H1 (cell line): ENCODE measurements at regions not wholly inside any gene's neighbourhood (a gene's known extent, or its start where the extent isn't known, plus 50 kb on each side); places are given as distances from the start of the nearest gene placed in this dataset.

Experiments
- CTCF ChIA-PET: fragments of 300-600 bp; sonication (Branson Sonifier 250); formaldehyde crosslinking; loops from one replicate; lab custom pipeline; 2021; ENCODE audit not compliant: partially characterized antibody; lab: Charles Lee
- POLR2A ChIA-PET: fragments of 300-600 bp; sonication (Branson Sonifier 250); formaldehyde crosslinking; loops from one replicate; lab custom pipeline; 2021; ENCODE audit warnings: inconsistent platforms; ENCODE audit not compliant: partially characterized antibody; lab: Charles Lee
- DNase-seq, 2 experiments: peaks; one replicate each; pipeline versions ENCODE4 v3.0.0 to v3.0.0-alpha.2; 2010 to 2022; ENCODE audit warnings: low spot score in 2 of 2, low read depth in 1 of 2, mixed read lengths in 1 of 2
- FAIRE-seq: peaks from 2 replicates; lab custom pipeline; 2011; peaks lifted over from hg19 to GRCh38; lab: Jason Lieb, UNC
- H2AFZ ChIP-seq: 2 replicates; pipeline ENCODE4 v1.8.1; 2012; ENCODE audit warnings: low read length, inconsistent platforms
- H2AK5ac ChIP-seq: 2 replicates; pipeline ENCODE4 v1.6.1; 2013; ENCODE audit warnings: low read depth, low read length
- H2BK120ac ChIP-seq: replicated peaks from 2 replicates; pipeline ENCODE3; 2013; ENCODE audit warnings: low read depth, low read length, inconsistent platforms
- H2BK12ac ChIP-seq: 2 replicates; pipeline ENCODE4 v1.6.1; 2013; ENCODE audit warnings: low read depth, low read length
- H2BK15ac ChIP-seq: 2 replicates; pipeline ENCODE4 v1.6.1; 2013; ENCODE audit warnings: low read length
- H2BK20ac ChIP-seq: 2 replicates; pipeline ENCODE4 v1.6.1; 2013; ENCODE audit warnings: low read length
- H2BK5ac ChIP-seq: 2 replicates; pipeline ENCODE4 v1.6.1; 2013; ENCODE audit warnings: low read depth, low read length
- H3K14ac ChIP-seq: 2 replicates; pipeline ENCODE4 v1.6.1; 2013; ENCODE audit warnings: inconsistent platforms; ENCODE audit not compliant: insufficient read length
- H3K18ac ChIP-seq: 2 replicates; pipeline ENCODE4 v1.6.1; 2013; ENCODE audit warnings: low read length; ENCODE audit errors: extremely low read depth
- H3K23ac ChIP-seq: 2 replicates; pipeline ENCODE4 v1.6.1; 2013; ENCODE audit warnings: inconsistent platforms; ENCODE audit not compliant: insufficient read length
- H3K23me2 ChIP-seq: 2 replicates; pipeline ENCODE4 v1.6.1; 2013; ENCODE audit warnings: low read depth, low read length
- H3K27ac ChIP-seq: 2 replicates; pipeline ENCODE4 v1.6.1; 2011; ENCODE audit warnings: low read depth, low read length, inconsistent platforms
- H3K27me3 ChIP-seq, 4 experiments: replicated peaks in 1 of 4; 1 replicate in 1 of 4; 2 replicates in 3 of 4; pipeline versions ENCODE4 v1.6.1 to v1.8.1; 2011 to 2013; ENCODE audit warnings: low read length in 3 of 4, mild to moderate bottlenecking in 3 of 4, inconsistent platforms in 2 of 4, mixed read lengths in 2 of 4, moderate library complexity in 1 of 4; ENCODE audit not compliant: control insufficient read depth in 3 of 4, insufficient read depth in 3 of 4; ENCODE audit errors: extremely low read depth in 1 of 4
- H3K36me3 ChIP-seq, 4 experiments: 2 replicates each; pipeline versions ENCODE4 v1.6.1 to v1.8.1; 2011 to 2013; ENCODE audit warnings: mild to moderate bottlenecking in 4 of 4, low read length in 3 of 4, moderate library complexity in 2 of 4, control low read depth in 1 of 4, inconsistent platforms in 1 of 4; ENCODE audit not compliant: insufficient read depth in 4 of 4, control insufficient read depth in 2 of 4
- H3K4ac ChIP-seq: replicated peaks from 2 replicates; pipeline ENCODE3; 2013; ENCODE audit warnings: low read length, low read depth, mixed read lengths, inconsistent platforms; ENCODE audit not compliant: insufficient read length
- H3K4me1 ChIP-seq, 4 experiments: replicated peaks in 1 of 4; 1 replicate in 1 of 4; 2 replicates in 3 of 4; pipeline versions ENCODE4 v1.6.1 to v1.8.1; 2011 to 2013; ENCODE audit warnings: low read length in 3 of 4, inconsistent platforms in 2 of 4, mixed read lengths in 1 of 4; ENCODE audit not compliant: insufficient read depth in 4 of 4, control insufficient read depth in 3 of 4
- H3K4me2 ChIP-seq, 2 experiments: 2 replicates each; pipeline versions ENCODE4 v1.6.1 to v1.8.1; 2011 to 2013; ENCODE audit warnings: low read depth in 2 of 2, low read length in 2 of 2, control low read depth in 1 of 2, inconsistent platforms in 1 of 2, mild to moderate bottlenecking in 1 of 2; ENCODE audit not compliant: insufficient read depth in 1 of 2
- H3K4me3 ChIP-seq, 4 experiments: fragments of 200-600, 300-600 bp in 1 of 4; sonication (generic), shearing (Covaris generic), sonication (Bioruptor Twin) in 1 of 4; 2 replicates each; pipeline versions ENCODE4 v1.5.1 to v1.8.1; 2011 to 2016; ENCODE audit warnings: low read length in 4 of 4, low read depth in 3 of 4, control low read depth in 2 of 4, inconsistent platforms in 2 of 4, mild to moderate bottlenecking in 2 of 4, mixed read lengths in 1 of 4, moderate library complexity in 1 of 4; ENCODE audit not compliant: insufficient read depth in 2 of 4; ENCODE audit errors: extremely low read depth in 1 of 4
- H3K56ac ChIP-seq: replicated peaks from 2 replicates; pipeline ENCODE3; 2013; ENCODE audit warnings: low read depth, mild to moderate bottlenecking, mixed read lengths, low read length, inconsistent platforms; ENCODE audit not compliant: insufficient read length
- H3K79me1 ChIP-seq: 2 replicates; pipeline ENCODE4 v1.6.1; 2013; ENCODE audit warnings: low read depth, low read length, control low read depth
- H3K79me2 ChIP-seq, 2 experiments: 2 replicates each; pipeline versions ENCODE4 v1.6.1 to v1.8.1; 2012 to 2013; ENCODE audit warnings: low read length in 2 of 2, mild to moderate bottlenecking in 2 of 2, inconsistent platforms in 1 of 2; ENCODE audit not compliant: insufficient read depth in 2 of 2, control insufficient read depth in 1 of 2
- H3K9ac ChIP-seq, 4 experiments: replicated peaks in 1 of 4; 1 replicate in 1 of 4; 2 replicates in 3 of 4; pipeline versions ENCODE4 v1.6.1 to v1.8.1; 2011 to 2013; ENCODE audit warnings: low read depth in 3 of 4, low read length in 3 of 4, control low read depth in 2 of 4, mild to moderate bottlenecking in 2 of 4, moderate library complexity in 2 of 4, inconsistent platforms in 1 of 4; ENCODE audit errors: extremely low read depth in 1 of 4
- H3K9me3 ChIP-seq, 2 experiments: 2 replicates each; pipeline versions ENCODE4 v1.6.1 to v1.8.1; 2012 to 2013; ENCODE audit warnings: mild to moderate bottlenecking in 2 of 2, moderate library complexity in 2 of 2, control low read depth in 1 of 2, inconsistent platforms in 1 of 2, low read depth in 1 of 2, low read length in 1 of 2, mixed read lengths in 1 of 2; ENCODE audit not compliant: insufficient read depth in 2 of 2
- H4K20me1 ChIP-seq, 2 experiments: replicated peaks in 1 of 2; 2 replicates each; pipeline versions ENCODE3 to v1.8.1; 2011 to 2013; ENCODE audit warnings: inconsistent platforms in 2 of 2, low read length in 2 of 2, mild to moderate bottlenecking in 1 of 2; ENCODE audit not compliant: insufficient read depth in 2 of 2, control insufficient read depth in 1 of 2
- H4K5ac ChIP-seq: 2 replicates; pipeline ENCODE4 v1.6.1; 2013; ENCODE audit warnings: low read length, low read depth, mixed read lengths, inconsistent platforms; ENCODE audit not compliant: insufficient read length
- H4K8ac ChIP-seq: 2 replicates; pipeline ENCODE4 v1.8.0; 2013; ENCODE audit warnings: mild to moderate bottlenecking, moderate library complexity, low read length, inconsistent platforms; ENCODE audit not compliant: insufficient read depth; ENCODE audit errors: extremely low read depth
- H4K91ac ChIP-seq: replicated peaks from 2 replicates; pipeline ENCODE3; 2013; ENCODE audit warnings: low read length, mixed read lengths, inconsistent platforms; ENCODE audit not compliant: insufficient read length
- ASH2L ChIP-seq: fragments of 200-600, 300-600 bp; sonication (generic); IDR thresholded peaks from one replicate; pipeline ENCODE4 v1.7.1; 2017; ENCODE audit warnings: low read length
- BCL11A ChIP-seq, 2 experiments: IDR thresholded peaks; one replicate each; pipeline ENCODE4 v1.6.1; 2011; ENCODE audit warnings: low read depth in 2 of 2, low read length in 2 of 2, mild to moderate bottlenecking in 2 of 2
- EGR1 ChIP-seq: IDR thresholded peaks from 2 replicates; pipeline ENCODE4 v1.6.1; 2011; ENCODE audit warnings: low read depth, low read length, borderline replicate concordance
- EZH2 ChIP-seq: fragments of 200-600 bp; sonication (generic); IDR thresholded peaks from 2 replicates; pipeline ENCODE4 v1.7.1; 2012; ENCODE audit warnings: low read depth, mild to moderate bottlenecking, moderate library complexity, low read length, inconsistent platforms; ENCODE audit not compliant: severe bottlenecking
- GTF2F1 ChIP-seq: IDR thresholded peaks from 2 replicates; pipeline ENCODE4 v1.6.1; 2012; ENCODE audit warnings: low read depth, low read length, improper control_type of control experiment, borderline replicate concordance
- NANOG ChIP-seq: IDR thresholded peaks from 2 replicates; pipeline ENCODE4 v1.6.1; 2011; ENCODE audit warnings: low read length, low read depth, mild to moderate bottlenecking, inconsistent platforms; ENCODE audit not compliant: insufficient read depth, poor library complexity, severe bottlenecking
- NRF1 ChIP-seq: IDR thresholded peaks from 2 replicates; pipeline ENCODE4 v1.6.1; 2011; ENCODE audit warnings: mild to moderate bottlenecking, low read depth, low read length, improper control_type of control experiment
- PHF8 ChIP-seq: fragments of 200-600 bp; sonication (generic); conservative IDR thresholded peaks from 2 replicates; pipeline ENCODE4 v1.7.1; 2012; ENCODE audit warnings: low read depth, mild to moderate bottlenecking, inconsistent platforms, low read length, moderate library complexity
- POLR2A ChIP-seq, 2 experiments: IDR thresholded peaks; 1 replicate in 1 of 2; 2 replicates in 1 of 2; pipeline ENCODE4 v1.6.1; 2011; ENCODE audit warnings: low read depth in 2 of 2, low read length in 2 of 2, mild to moderate bottlenecking in 2 of 2; ENCODE audit errors: control extremely low read depth in 1 of 2
- POU5F1 ChIP-seq: IDR thresholded peaks from 2 replicates; pipeline ENCODE4 v1.6.1; 2011; ENCODE audit warnings: low read depth, mild to moderate bottlenecking, low read length, moderate library complexity
- RFX5 ChIP-seq: IDR thresholded peaks from 2 replicates; pipeline ENCODE4 v1.6.1; 2011; ENCODE audit warnings: low read depth, low read length, improper control_type of control experiment, borderline replicate concordance
- SIRT6 ChIP-seq: IDR thresholded peaks from one replicate; pipeline ENCODE4 v1.7.1; 2012; ENCODE audit warnings: low read length, inconsistent platforms
- SIX5 ChIP-seq: IDR thresholded peaks from 2 replicates; pipeline ENCODE4 v1.6.1; 2011; ENCODE audit warnings: mild to moderate bottlenecking, low read depth, low read length
- SP2 ChIP-seq: IDR thresholded peaks from 2 replicates; pipeline ENCODE4 v1.6.1; 2012; ENCODE audit warnings: mild to moderate bottlenecking, low read length, inconsistent platforms
- TCF12 ChIP-seq: IDR thresholded peaks from 2 replicates; pipeline ENCODE4 v1.6.1; 2011; ENCODE audit warnings: low read depth, mild to moderate bottlenecking, low read length
- WGBS, 2 experiments: shearing (Covaris generic) in 1 of 2; methylation state at CpG; one replicate each; pipeline versions ENCODE4 v1.1.6 to v1.1.7; 2013 to 2015; ENCODE audit warnings: low lambda C conversion rate in 2 of 2, mixed read lengths in 2 of 2, inconsistent platforms in 1 of 2, low coverage in 1 of 2, missing lambda C conversion rate in 1 of 2; ENCODE audit not compliant: insufficient replicate concordance in 2 of 2, insufficient coverage in 1 of 2, insufficient read length in 1 of 2; ENCODE audit errors: extremely low coverage in 1 of 2, missing lambda C conversion rate in 1 of 2; 5-methylcytosine and 5-hydroxymethylcytosine counted together

DNA sequence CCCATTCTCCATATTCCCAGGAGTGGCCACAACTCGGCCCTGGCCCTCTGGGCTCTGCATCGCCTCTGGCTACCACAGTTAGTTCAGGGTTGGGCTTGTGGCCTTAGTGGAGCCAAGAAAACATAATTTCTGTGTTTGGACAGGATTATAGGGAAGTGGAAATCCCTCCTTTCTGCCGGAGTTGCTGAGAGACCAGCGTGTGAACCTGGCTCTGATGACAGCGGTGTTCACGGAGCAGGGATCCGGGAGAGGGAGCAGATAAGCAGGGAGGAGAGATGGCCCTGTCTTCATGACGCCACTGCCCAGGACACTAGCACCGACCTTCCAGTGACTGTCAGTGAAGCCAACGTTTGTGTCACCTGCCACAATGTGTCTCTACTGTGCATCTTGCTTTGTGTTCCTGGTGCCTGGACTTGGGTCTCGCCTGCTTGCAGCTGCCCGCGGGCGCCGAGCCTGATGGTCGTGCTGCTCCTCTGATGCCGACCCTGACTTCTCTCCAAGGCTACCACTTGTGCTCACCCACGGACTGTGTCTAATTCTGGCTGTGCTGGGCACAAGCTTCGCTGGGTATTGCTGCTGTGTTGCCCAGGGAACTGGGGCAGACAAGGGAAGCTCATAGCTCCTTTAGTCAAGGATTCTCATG lies 67.0 kb upstream of the VIPR2 start:
- DNase-seq: peak in 1 of 2 experiments; percentile 28
- no peaks in the 10 kb centered on the region for H3K27me3 ChIP-seq
- H2BK20ac ChIP-seq: no peak overlapping the region
- no peaks in the 10 kb centered on the region for H3K4me1 ChIP-seq
- no peaks in the 10 kb centered on the region for H3K79me2 ChIP-seq
- H3K18ac ChIP-seq: no peak overlapping the region
- H3K9me3 ChIP-seq: peaks cover 63 to 65% of the 10 kb centered on the region in 2 experiments; a peak in 3 of 4 replicates
- no peak overlapping the region for H3K4me3 ChIP-seq
- no peak overlapping the region for H3K14ac ChIP-seq
- no peak for FAIRE-seq
- no peak overlapping the region for H3K4ac ChIP-seq
- H4K20me1 ChIP-seq: no peaks in the 10 kb centered on the region
- H2BK120ac ChIP-seq: no peak overlapping the region
- ChIA-PET POLR2A (no interaction called here), CTCF (no interaction called here)
- no peak overlapping the region for H2AK5ac ChIP-seq
- H3K56ac ChIP-seq: no peak overlapping the region
- H2BK15ac ChIP-seq: no peak overlapping the region
- no peak overlapping the region for H3K27ac ChIP-seq
- no peak overlapping the region for H3K9ac ChIP-seq
- H3K36me3 ChIP-seq: peaks cover 0 to 2% (median 0%) of the 10 kb centered on the region in 4 experiments; a peak in 1 of 8 replicates
- no peak overlapping the region for H2AFZ ChIP-seq
- no peak overlapping the region for H4K5ac ChIP-seq
- 0 out of 2 replicates have a peak, but pooled peaks cover 2% of the 10 kb centered on the region for H3K23me2 ChIP-seq
- H3K4me2 ChIP-seq: no peak overlapping the region
- WGBS, 2 experiments: 81% methylated on average over 19 of the region's 19 CpGs; no CpG with 5 or more reads in 1 of the 2 experiments
- H2BK5ac ChIP-seq: no peak overlapping the region
- no peak overlapping the region for H2BK12ac ChIP-seq
- no peak overlapping the region for H3K23ac ChIP-seq
- no peak overlapping the region for H4K8ac ChIP-seq
- H3K79me1 ChIP-seq: no peaks in the 10 kb centered on the region
- H4K91ac ChIP-seq: no peak overlapping the region
- TF ChIP-seq POU5F1 (no peak), BCL11A (IDR thresholded peaks at IDR 0.05; ENCODE audit: low read depth in 2 of 2, low read length in 2 of 2) (no peak), NANOG (no peak), NRF1 (no peak), SIX5 (no peak), PHF8 (no peak), RFX5 (no peak), ASH2L (no peak), SIRT6 (no peak), POLR2A (IDR thresholded peaks at IDR 0.05; ENCODE audit: control extremely low read depth in 1 of 2, low read depth in 2 of 2, low read length in 2 of 2) (no peak), TCF12 (no peak), SP2 (no peak), EZH2 (no peak), GTF2F1 (no peak), EGR1 (no peak)
